C4-2B (cell line): ENCODE measurements at regions not wholly inside any gene's neighbourhood (a gene's known extent, or its start where the extent isn't known, plus 50 kb on each side); places are given as distances from the start of the nearest gene placed in this dataset.

Experiments used
- H3K27ac ChIP-seq: fragments of 450-650 bp; 2 replicates; pipeline ENCODE4 v1.5.1; 2017
- ZFX ChIP-seq: fragments of 450-650 bp; IDR thresholded peaks from 2 replicates; pipeline ENCODE4 v1.6.1; 2017
- TF ChIP-seq, protein P1 (sequence below): fragments of 450-650 bp; conservative IDR thresholded peaks from 2 replicates; pipeline ENCODE4 v1.5.1; 2017; ENCODE audit warnings: mild to moderate bottlenecking

DNA sequence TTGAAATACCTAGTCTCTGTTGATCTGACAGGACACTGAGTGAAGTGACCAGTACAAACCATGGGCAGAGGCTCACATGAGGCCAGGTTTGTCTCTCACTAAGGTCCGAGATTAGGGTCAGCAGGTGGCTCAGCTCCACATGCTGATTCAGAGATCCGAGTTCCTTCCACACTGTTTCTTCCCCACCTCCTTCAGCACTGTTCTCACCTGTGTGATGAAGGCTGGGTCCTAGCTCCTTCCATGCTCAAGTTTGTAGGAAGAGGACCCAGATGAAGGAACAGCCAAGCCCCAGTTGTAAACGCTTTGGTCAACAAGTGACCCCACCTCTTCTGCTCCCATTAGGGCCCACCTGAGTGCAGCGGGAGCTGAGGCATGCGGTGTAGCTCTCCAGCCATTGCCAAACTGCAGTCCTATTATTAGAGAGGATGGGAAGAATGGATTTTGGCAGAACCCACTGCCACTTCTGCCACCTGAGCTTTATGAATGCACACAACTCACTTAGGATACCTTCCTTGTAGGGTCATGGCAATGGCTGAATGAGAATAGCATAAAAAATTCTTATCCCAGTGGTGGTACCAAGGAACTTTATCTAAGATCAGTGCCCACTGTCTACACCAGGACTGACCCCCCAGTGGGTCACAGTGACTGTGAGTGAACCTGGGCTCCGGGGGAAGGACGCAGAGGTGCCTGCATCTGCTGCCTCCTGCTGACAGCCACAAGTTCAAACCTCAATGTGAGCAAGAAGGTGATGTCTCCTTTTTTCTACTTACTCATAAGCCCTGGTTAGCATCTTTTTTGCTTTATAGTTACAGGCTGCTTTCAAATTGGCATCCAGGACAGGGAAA, 324.8 kb upstream of the HS6ST1 start:
- TF ChIP-seq, protein P1, sequence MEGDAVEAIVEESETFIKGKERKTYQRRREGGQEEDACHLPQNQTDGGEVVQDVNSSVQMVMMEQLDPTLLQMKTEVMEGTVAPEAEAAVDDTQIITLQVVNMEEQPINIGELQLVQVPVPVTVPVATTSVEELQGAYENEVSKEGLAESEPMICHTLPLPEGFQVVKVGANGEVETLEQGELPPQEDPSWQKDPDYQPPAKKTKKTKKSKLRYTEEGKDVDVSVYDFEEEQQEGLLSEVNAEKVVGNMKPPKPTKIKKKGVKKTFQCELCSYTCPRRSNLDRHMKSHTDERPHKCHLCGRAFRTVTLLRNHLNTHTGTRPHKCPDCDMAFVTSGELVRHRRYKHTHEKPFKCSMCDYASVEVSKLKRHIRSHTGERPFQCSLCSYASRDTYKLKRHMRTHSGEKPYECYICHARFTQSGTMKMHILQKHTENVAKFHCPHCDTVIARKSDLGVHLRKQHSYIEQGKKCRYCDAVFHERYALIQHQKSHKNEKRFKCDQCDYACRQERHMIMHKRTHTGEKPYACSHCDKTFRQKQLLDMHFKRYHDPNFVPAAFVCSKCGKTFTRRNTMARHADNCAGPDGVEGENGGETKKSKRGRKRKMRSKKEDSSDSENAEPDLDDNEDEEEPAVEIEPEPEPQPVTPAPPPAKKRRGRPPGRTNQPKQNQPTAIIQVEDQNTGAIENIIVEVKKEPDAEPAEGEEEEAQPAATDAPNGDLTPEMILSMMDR = no peak
- no peak for TF ChIP-seq ZFX
- H3K27ac ChIP-seq = no peak overlapping the region

DNA sequence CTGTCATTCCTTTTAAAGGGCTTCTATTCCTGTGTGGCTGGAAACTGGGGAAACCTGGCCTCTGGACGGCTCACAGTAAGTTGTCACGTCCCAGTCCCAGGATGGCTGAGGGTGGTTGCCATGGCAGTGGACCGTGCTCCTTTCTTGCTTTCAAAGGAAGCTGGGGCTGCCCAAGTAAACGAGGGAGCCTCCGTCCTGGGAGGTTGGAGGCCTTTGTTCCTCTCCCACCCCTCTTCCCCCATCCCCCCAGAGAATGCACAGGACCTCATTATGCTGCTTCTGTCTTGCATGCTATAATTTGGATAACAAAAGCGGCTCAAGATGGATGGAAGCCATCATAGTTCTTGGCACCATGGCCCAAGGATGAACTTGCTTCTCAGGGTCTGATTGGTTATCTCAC, 325.5 kb upstream of the HS6ST1 start:
- TF ChIP-seq, protein P1 = no peak
- TF ChIP-seq ZFX = no peak
- H3K27ac ChIP-seq = no peak overlapping the region

DNA sequence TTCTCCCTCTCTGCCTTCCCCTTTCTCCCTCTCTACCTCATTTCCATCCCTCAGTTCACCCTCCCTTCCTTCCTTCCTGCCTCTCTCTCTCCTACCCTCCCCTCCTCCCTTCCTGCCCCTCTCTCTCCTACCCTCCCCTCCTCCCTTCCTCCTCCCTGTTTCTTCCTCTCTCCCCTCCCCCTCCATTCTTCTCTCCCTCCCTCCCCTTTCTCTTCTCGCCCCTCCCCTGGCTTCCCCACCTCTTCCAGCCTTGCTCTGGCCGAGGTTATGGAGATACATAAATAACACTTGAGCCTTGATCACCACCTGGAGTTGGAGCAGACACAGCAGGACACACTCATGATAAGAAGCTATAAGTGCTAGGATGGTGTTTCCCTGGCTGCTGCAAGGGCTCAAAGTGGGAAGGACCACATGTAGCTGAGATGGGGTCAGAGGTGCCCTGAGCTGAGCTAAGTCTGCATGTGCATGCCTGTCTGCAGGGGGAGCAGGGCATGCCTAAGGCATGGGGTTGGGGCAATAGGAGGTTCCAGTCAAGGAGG, 326.1 kb upstream of the HS6ST1 start:
- no peak overlapping the region for H3K27ac ChIP-seq
- no peak for TF ChIP-seq ZFX
- TF ChIP-seq, protein P1 = no peak

DNA sequence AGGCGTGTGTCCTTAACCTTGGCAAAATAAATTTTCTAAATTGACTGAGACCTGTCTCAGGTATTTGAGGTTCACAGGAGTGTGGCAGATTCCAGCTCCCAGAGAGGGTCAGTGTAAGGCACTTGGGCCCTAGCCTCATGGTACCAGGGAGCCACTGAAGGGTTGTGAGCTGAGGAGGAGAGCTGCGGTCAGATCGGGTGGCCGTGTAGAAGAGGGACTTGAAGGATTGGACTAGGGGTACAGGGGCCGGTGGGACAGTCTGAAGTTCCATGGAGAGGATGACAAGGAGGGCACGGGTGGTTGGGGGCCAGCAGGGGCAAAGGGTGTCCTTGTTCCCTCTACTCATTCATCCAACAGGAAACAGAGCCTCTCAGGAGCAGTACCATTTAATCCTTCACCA, 327.0 kb upstream of the HS6ST1 start:
- no peak overlapping the region for H3K27ac ChIP-seq
- no peak for TF ChIP-seq ZFX
- TF ChIP-seq, protein P1 = no peak

DNA sequence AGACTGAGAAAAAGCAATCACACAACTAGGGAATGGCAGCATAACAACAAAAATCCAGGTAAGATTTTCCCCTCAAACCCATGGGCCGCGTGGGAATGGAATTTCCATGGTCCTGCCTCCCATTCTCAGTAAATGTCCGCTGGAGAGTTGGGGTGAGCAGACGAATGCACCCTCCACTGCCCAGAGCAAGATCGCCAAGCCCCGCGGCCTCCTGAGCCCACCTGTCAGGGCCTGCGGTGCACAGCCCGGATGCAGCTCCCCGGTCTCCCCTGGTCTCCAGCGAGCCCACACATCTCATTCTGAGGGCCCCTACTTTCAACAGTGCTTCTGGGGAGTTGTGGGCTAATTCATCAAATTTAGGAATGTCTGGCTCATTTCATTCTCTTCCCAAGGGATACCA, 327.4 kb upstream of the HS6ST1 start:
- no peak for TF ChIP-seq ZFX
- TF ChIP-seq, protein P1 = no peak
- H3K27ac ChIP-seq = no peak overlapping the region

DNA sequence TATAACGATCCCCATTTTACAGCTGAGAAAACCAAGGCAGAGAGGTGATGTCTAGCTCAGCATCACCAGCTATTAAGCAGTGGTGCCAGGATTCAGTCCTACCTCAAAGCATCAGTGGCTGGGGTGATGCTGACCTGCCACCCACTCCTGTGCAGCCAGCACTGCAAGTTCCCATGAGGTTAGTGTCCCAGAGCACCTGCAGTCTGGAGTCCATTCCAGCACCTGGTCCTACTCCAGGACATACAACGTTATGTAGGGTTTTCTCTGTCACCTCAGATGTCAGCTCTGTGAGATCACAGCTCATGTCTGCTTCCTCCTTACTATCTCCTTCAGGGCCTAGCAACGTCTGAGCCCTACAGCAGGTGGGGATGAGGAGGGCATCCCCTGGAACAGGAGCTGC, 328.0 kb upstream of the HS6ST1 start:
- H3K27ac ChIP-seq = no peak overlapping the region
- TF ChIP-seq, protein P1 = no peak

DNA sequence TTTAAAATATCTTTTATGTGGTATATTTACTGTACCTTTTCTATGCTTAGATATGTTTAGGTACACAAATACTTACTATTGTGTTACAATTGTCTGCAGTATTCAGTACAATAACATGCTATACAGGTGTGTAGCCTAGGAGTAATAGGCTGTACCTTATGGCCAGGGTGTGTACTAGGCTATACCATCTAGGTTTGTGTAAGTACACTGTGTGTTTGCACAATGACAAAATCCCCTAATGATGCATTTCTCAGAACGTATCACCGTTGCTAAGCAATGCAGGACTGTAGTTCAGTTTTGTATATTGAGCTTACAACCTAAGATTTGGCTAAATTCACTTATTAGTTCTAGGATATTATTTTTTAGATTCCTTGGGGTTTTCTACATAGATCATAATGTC, 332.3 kb upstream of the HS6ST1 start:
- TF ChIP-seq, protein P1 = no peak
- TF ChIP-seq ZFX = no peak
- no peak overlapping the region for H3K27ac ChIP-seq
